ENCODE measurements at regions not wholly inside any gene's neighbourhood (a gene's known extent, or its start where the extent isn't known, plus 50 kb on each side); places are given as distances from the start of the nearest gene placed in this dataset.
A peak's percentile ranks its signal among the peaks of the same experiment; 100 is the strongest.

- 77% methylated on average over 1 of the region's 1 CpG; no CpG with 5 or more reads in 1 of the 2 experiments for WGBS, 2 experiments (ENCODE audit: extremely low coverage in 1 of 2, insufficient coverage in 1 of 2, insufficient read length in 1 of 2, insufficient replicate concordance in 2 of 2, low coverage in 1 of 2, low lambda C conversion rate in 2 of 2, missing lambda C conversion rate in 1 of 2)
- H2BK20ac ChIP-seq (ENCODE audit: low read length), result no peak overlapping the region
- no peak overlapping the region for H3K56ac ChIP-seq (replicated peaks; ENCODE audit: insufficient read length, low read depth, low read length)
- H3K23me2 ChIP-seq (ENCODE audit: low read depth, low read length), result no peaks in the 10 kb centered on the region
- no peaks in the 10 kb centered on the region for H3K9me3 ChIP-seq (ENCODE audit: insufficient read depth in 2 of 2, low read depth in 1 of 2, low read length in 1 of 2)
- peaks cover 0 to 5% (median 0%) of the 10 kb centered on the region in 4 experiments; a peak in 1 of 7 replicates for H3K4me1 ChIP-seq (replicated peaks in 1 of 4; ENCODE audit: control insufficient read depth in 3 of 4, insufficient read depth in 4 of 4, low read length in 3 of 4)
- H3K18ac ChIP-seq (ENCODE audit: extremely low read depth, low read length), result no peak overlapping the region
- H2BK5ac ChIP-seq (ENCODE audit: low read depth, low read length), result no peak overlapping the region
- CTCF ChIA-PET (ENCODE audit: partially characterized antibody), result no interaction called here
- no peak overlapping the region for H4K91ac ChIP-seq (replicated peaks; ENCODE audit: insufficient read length, low read length)
- TF ChIP-seq, protein P1, sequence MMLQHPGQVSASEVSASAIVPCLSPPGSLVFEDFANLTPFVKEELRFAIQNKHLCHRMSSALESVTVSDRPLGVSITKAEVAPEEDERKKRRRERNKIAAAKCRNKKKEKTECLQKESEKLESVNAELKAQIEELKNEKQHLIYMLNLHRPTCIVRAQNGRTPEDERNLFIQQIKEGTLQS (IDR thresholded peaks at IDR 0.05; ENCODE audit: insufficient read depth, low read depth, low read length), result no peak
- TF ChIP-seq CEBPB (IDR thresholded peaks at IDR 0.05; ENCODE audit: low read depth, low read length), result peak; percentile 47; the same call in 1 of the 2 replicates
- TF ChIP-seq TAF7 (optimal IDR thresholded peaks at IDR 0.05; ENCODE audit: borderline replicate concordance, low read depth, low read length), result no peak
- TF ChIP-seq, protein P2, sequence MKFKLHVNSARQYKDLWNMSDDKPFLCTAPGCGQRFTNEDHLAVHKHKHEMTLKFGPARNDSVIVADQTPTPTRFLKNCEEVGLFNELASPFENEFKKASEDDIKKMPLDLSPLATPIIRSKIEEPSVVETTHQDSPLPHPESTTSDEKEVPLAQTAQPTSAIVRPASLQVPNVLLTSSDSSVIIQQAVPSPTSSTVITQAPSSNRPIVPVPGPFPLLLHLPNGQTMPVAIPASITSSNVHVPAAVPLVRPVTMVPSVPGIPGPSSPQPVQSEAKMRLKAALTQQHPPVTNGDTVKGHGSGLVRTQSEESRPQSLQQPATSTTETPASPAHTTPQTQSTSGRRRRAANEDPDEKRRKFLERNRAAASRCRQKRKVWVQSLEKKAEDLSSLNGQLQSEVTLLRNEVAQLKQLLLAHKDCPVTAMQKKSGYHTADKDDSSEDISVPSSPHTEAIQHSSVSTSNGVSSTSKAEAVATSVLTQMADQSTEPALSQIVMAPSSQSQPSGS (IDR thresholded peaks at IDR 0.05; ENCODE audit: low read length), result no peak
- TF ChIP-seq POU5F1 (IDR thresholded peaks at IDR 0.05; ENCODE audit: low read depth, low read length), result no peak
- POLR2A ChIA-PET (ENCODE audit: partially characterized antibody), result no interaction called here
- H3K14ac ChIP-seq (ENCODE audit: insufficient read length), result no peak overlapping the region
- H3K36me3 ChIP-seq (ENCODE audit: control insufficient read depth in 2 of 4, insufficient read depth in 4 of 4, low read length in 3 of 4), result no peaks in the 10 kb centered on the region
- FAIRE-seq, result no peak
- no peaks in the 10 kb centered on the region for H4K20me1 ChIP-seq (replicated peaks in 1 of 2; ENCODE audit: control insufficient read depth in 1 of 2, insufficient read depth in 2 of 2, low read length in 2 of 2)
- H4K8ac ChIP-seq (ENCODE audit: extremely low read depth, insufficient read depth, low read length), result no peak overlapping the region
- no peak overlapping the region for H2BK15ac ChIP-seq (ENCODE audit: low read length)
- H2BK120ac ChIP-seq (replicated peaks; ENCODE audit: low read depth, low read length), result no peak overlapping the region
- no peak overlapping the region for H4K5ac ChIP-seq (ENCODE audit: insufficient read length, low read depth, low read length)
- no peaks in the 10 kb centered on the region for H3K79me2 ChIP-seq (ENCODE audit: control insufficient read depth in 1 of 2, insufficient read depth in 2 of 2, low read length in 2 of 2)
- H3K27me3 ChIP-seq (replicated peaks in 1 of 4; ENCODE audit: control insufficient read depth in 3 of 4, extremely low read depth in 1 of 4, insufficient read depth in 3 of 4, low read length in 3 of 4), result no peaks in the 10 kb centered on the region
- no peak overlapping the region for H3K23ac ChIP-seq (ENCODE audit: insufficient read length)
- H2BK12ac ChIP-seq (ENCODE audit: low read depth, low read length), result no peak overlapping the region
- no peak overlapping the region for H3K4me2 ChIP-seq (ENCODE audit: insufficient read depth in 1 of 2, low read depth in 2 of 2, low read length in 2 of 2)
- DNase-seq (ENCODE audit: low read depth in 1 of 2, low spot score in 2 of 2), result no peak
- H2AFZ ChIP-seq (ENCODE audit: low read length), result no peak overlapping the region
- H2AK5ac ChIP-seq (ENCODE audit: low read depth, low read length), result no peak overlapping the region
- no peak overlapping the region for H3K4ac ChIP-seq (replicated peaks; ENCODE audit: insufficient read length, low read depth, low read length)
- H3K9ac ChIP-seq (replicated peaks in 1 of 4; ENCODE audit: extremely low read depth in 1 of 4, low read depth in 3 of 4, low read length in 3 of 4), result no peak overlapping the region
- H3K4me3 ChIP-seq (ENCODE audit: extremely low read depth in 1 of 4, insufficient read depth in 2 of 4, low read depth in 3 of 4, low read length in 4 of 4), result no peak overlapping the region
- no peaks in the 10 kb centered on the region for H3K79me1 ChIP-seq (ENCODE audit: low read depth, low read length)
- H3K27ac ChIP-seq (ENCODE audit: low read depth, low read length), result no peak overlapping the region
Measured at GRCh38 chr3:174424656-174425055, 434.5 kb upstream of the NAALADL2 start.
